ENCODE measurements at regions not wholly inside any gene's neighbourhood (a gene's known extent, or its start where the extent isn't known, plus 50 kb on each side); places are given as distances from the start of the nearest gene placed in this dataset.

DNA sequence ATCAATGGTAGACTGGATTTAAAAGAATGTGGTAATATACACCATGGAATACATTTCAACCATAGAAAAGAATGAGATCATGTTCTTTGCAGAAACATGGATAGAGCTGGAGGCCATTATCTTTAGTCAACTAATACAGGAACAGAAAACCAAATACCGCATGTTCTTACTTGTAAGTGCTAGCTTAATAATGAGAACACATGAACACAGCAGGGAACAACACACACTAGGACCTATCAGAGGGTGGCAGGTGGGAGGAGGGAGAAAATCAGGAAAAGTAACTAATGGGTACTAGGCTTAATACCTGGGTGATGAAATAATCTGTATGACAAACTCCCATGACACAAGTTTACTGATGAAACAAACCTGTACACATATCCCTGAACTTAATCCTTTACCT, 1435.2 kb downstream of the REEP3 start:
- H3K4me2 ChIP-seq, result no peak overlapping the region
- DNase-seq (ENCODE audit: low spot score), result no peak
- no peaks in the 10 kb centered on the region for H3K36me3 ChIP-seq (ENCODE audit: insufficient read depth)
- H3F3A ChIP-seq (replicated peaks; ENCODE audit: low read depth), result no peaks in the 10 kb centered on the region
- Mint-ChIP-seq H3K27me3 (ENCODE audit: insufficient read depth, low read depth, poor library complexity) (peaks cover 4% of the 10 kb centered on the region), H3K4me1 (no peaks in the 10 kb centered on the region), H3K9me3 (peaks cover 14% of the 10 kb centered on the region), H3K27ac (no peak overlapping the region), H3K36me3 (ENCODE audit: low read depth) (peaks cover 6% of the 10 kb centered on the region; the same call in 1 of the 3 replicates), H3K4me3 (no peak overlapping the region)
- H3K27ac ChIP-seq (ENCODE audit: low read depth), result no peak overlapping the region
- H3K4me1 ChIP-seq (ENCODE audit: insufficient read depth), result no peaks in the 10 kb centered on the region
- TF ChIP-seq, protein P1, sequence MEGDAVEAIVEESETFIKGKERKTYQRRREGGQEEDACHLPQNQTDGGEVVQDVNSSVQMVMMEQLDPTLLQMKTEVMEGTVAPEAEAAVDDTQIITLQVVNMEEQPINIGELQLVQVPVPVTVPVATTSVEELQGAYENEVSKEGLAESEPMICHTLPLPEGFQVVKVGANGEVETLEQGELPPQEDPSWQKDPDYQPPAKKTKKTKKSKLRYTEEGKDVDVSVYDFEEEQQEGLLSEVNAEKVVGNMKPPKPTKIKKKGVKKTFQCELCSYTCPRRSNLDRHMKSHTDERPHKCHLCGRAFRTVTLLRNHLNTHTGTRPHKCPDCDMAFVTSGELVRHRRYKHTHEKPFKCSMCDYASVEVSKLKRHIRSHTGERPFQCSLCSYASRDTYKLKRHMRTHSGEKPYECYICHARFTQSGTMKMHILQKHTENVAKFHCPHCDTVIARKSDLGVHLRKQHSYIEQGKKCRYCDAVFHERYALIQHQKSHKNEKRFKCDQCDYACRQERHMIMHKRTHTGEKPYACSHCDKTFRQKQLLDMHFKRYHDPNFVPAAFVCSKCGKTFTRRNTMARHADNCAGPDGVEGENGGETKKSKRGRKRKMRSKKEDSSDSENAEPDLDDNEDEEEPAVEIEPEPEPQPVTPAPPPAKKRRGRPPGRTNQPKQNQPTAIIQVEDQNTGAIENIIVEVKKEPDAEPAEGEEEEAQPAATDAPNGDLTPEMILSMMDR (conservative IDR thresholded peaks at IDR 0.05; ENCODE audit: low read depth in 2 of 2), result no peak
- TF ChIP-seq POLR2AphosphoS5 (IDR thresholded peaks at IDR 0.05; ENCODE audit: low read depth) (no peak), NANOG (IDR thresholded peaks at IDR 0.05; ENCODE audit: borderline replicate concordance) (no peak), ZNF331 (CRISPR knock-in tag; IDR thresholded peaks at IDR 0.05; ENCODE audit: low read depth) (no peak), ZNF114 (CRISPR knock-in tag; IDR thresholded peaks at IDR 0.05) (no peak), STAT1 (IDR thresholded peaks at IDR 0.05; ENCODE audit: unreplicated experiment) (no peak)
- TF ChIP-seq, protein P2, sequence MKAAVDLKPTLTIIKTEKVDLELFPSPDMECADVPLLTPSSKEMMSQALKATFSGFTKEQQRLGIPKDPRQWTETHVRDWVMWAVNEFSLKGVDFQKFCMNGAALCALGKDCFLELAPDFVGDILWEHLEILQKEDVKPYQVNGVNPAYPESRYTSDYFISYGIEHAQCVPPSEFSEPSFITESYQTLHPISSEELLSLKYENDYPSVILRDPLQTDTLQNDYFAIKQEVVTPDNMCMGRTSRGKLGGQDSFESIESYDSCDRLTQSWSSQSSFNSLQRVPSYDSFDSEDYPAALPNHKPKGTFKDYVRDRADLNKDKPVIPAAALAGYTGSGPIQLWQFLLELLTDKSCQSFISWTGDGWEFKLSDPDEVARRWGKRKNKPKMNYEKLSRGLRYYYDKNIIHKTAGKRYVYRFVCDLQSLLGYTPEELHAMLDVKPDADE (IDR thresholded peaks at IDR 0.05), result no peak
- no peak for ATAC-seq
- no peaks in the 10 kb centered on the region for H3K79me2 ChIP-seq (replicated peaks; ENCODE audit: insufficient read depth)
- H2AFZ ChIP-seq, result no peak overlapping the region
- H4K20me1 ChIP-seq (replicated peaks; ENCODE audit: insufficient read depth), result no peaks in the 10 kb centered on the region
- no peaks in the 10 kb centered on the region for H3K27me3 ChIP-seq (ENCODE audit: insufficient read depth)
- H3K9me2 ChIP-seq (ENCODE audit: insufficient read depth), result no peaks in the 10 kb centered on the region; the same call in 1 of the 2 replicates
- H3K4me3 ChIP-seq, result no peak overlapping the region

DNA sequence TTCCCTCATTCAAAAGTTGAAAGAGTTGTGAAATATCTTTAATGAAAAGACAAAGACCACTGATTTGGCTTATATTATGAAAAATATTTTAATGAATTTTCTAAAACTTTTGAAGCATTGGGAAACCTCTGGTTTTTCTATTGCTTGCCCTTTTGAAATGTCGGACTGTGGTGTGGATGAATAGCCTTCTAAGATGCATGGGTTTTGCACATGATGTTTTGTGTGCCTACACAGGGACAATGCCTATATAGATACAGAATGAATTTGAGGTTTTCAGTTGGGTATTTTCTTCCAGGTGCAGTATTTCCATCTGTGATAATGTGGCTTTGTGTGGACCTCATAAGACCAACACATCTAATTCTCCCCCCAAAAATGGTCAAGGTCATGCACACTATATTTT, 1437.9 kb downstream of the REEP3 start:
- Histone ChIP-seq H3K27ac (ENCODE audit: low read depth) (no peak overlapping the region), H3K4me1 (ENCODE audit: insufficient read depth) (no peaks in the 10 kb centered on the region), H3K9me2 (ENCODE audit: insufficient read depth) (peaks cover 3% of the 10 kb centered on the region; the same call in 1 of the 2 replicates), H4K20me1 (replicated peaks; ENCODE audit: insufficient read depth) (no peaks in the 10 kb centered on the region), H3K27me3 (ENCODE audit: insufficient read depth) (no peaks in the 10 kb centered on the region), H3K4me2 (no peak overlapping the region), H3K79me2 (replicated peaks; ENCODE audit: insufficient read depth) (no peaks in the 10 kb centered on the region), H2AFZ (no peak overlapping the region), H3K4me3 (no peak overlapping the region), H3K36me3 (ENCODE audit: insufficient read depth) (no peaks in the 10 kb centered on the region), H3F3A (replicated peaks; ENCODE audit: low read depth) (no peaks in the 10 kb centered on the region)
- H3K4me3 Mint-ChIP-seq, result no peak overlapping the region
- no peaks in the 10 kb centered on the region for H3K4me1 Mint-ChIP-seq
- H3K36me3 Mint-ChIP-seq (ENCODE audit: low read depth), result peaks cover 5% of the 10 kb centered on the region; the same call in 2 of the 3 replicates
- peaks cover 10% of the 10 kb centered on the region for H3K9me3 Mint-ChIP-seq
- H3K27me3 Mint-ChIP-seq (ENCODE audit: insufficient read depth, low read depth, poor library complexity), result no peaks in the 10 kb centered on the region
- ATAC-seq (no peak), DNase-seq (ENCODE audit: low spot score) (no peak)
- no peak overlapping the region for H3K27ac Mint-ChIP-seq
- TF ChIP-seq EZH2phosphoT487 (IDR thresholded peaks at IDR 0.05; ENCODE audit: unreplicated experiment) (no peak), POLR2AphosphoS5 (IDR thresholded peaks at IDR 0.05; ENCODE audit: low read depth) (no peak), ZNF331 (CRISPR knock-in tag; IDR thresholded peaks at IDR 0.05; ENCODE audit: low read depth) (no peak), CREB1 (CRISPR knock-in tag; IDR thresholded peaks at IDR 0.05; ENCODE audit: low read depth) (no peak), EZH2 (IDR thresholded peaks at IDR 0.05; ENCODE audit: low read depth, unreplicated experiment) (no peak), ZNF114 (CRISPR knock-in tag; IDR thresholded peaks at IDR 0.05) (no peak), NANOG (IDR thresholded peaks at IDR 0.05; ENCODE audit: borderline replicate concordance) (no peak)
- TF ChIP-seq, protein P2 (IDR thresholded peaks at IDR 0.05), result no peak
- TF ChIP-seq, protein P3, sequence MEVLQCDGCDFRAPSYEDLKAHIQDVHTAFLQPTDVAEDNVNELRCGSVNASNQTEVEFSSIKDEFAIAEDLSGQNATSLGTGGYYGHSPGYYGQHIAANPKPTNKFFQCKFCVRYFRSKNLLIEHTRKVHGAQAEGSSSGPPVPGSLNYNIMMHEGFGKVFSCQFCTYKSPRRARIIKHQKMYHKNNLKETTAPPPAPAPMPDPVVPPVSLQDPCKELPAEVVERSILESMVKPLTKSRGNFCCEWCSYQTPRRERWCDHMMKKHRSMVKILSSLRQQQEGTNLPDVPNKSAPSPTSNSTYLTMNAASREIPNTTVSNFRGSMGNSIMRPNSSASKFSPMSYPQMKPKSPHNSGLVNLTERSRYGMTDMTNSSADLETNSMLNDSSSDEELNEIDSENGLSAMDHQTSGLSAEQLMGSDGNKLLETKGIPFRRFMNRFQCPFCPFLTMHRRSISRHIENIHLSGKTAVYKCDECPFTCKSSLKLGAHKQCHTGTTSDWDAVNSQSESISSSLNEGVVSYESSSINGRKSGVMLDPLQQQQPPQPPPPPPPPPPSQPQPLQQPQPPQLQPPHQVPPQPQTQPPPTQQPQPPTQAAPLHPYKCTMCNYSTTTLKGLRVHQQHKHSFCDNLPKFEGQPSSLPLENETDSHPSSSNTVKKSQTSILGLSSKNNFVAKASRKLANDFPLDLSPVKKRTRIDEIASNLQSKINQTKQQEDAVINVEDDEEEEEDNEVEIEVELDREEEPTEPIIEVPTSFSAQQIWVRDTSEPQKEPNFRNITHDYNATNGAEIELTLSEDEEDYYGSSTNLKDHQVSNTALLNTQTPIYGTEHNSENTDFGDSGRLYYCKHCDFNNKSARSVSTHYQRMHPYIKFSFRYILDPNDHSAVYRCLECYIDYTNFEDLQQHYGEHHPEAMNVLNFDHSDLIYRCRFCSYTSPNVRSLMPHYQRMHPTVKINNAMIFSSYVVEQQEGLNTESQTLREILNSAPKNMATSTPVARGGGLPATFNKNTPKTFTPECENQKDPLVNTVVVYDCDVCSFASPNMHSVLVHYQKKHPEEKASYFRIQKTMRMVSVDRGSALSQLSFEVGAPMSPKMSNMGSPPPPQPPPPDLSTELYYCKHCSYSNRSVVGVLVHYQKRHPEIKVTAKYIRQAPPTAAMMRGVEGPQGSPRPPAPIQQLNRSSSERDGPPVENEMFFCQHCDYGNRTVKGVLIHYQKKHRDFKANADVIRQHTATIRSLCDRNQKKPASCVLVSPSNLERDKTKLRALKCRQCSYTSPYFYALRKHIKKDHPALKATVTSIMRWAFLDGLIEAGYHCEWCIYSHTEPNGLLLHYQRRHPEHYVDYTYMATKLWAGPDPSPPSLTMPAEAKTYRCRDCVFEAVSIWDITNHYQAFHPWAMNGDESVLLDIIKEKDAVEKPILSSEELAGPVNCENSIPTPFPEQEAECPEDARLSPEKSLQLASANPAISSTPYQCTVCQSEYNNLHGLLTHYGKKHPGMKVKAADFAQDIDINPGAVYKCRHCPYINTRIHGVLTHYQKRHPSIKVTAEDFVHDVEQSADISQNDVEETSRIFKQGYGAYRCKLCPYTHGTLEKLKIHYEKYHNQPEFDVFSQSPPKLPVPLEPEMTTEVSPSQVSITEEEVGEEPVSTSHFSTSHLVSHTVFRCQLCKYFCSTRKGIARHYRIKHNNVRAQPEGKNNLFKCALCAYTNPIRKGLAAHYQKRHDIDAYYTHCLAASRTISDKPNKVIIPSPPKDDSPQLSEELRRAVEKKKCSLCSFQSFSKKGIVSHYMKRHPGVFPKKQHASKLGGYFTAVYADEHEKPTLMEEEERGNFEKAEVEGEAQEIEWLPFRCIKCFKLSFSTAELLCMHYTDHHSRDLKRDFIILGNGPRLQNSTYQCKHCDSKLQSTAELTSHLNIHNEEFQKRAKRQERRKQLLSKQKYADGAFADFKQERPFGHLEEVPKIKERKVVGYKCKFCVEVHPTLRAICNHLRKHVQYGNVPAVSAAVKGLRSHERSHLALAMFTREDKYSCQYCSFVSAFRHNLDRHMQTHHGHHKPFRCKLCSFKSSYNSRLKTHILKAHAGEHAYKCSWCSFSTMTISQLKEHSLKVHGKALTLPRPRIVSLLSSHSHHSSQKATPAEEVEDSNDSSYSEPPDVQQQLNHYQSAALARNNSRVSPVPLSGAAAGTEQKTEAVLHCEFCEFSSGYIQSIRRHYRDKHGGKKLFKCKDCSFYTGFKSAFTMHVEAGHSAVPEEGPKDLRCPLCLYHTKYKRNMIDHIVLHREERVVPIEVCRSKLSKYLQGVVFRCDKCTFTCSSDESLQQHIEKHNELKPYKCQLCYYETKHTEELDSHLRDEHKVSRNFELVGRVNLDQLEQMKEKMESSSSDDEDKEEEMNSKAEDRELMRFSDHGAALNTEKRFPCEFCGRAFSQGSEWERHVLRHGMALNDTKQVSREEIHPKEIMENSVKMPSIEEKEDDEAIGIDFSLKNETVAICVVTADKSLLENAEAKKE (CRISPR knock-in tag; IDR thresholded peaks at IDR 0.05), result no peak
